Pulmonary artery endothelial cell (primary cell): ENCODE measurements at regions not wholly inside any gene's neighbourhood (a gene's known extent, or its start where the extent isn't known, plus 50 kb on each side); places are given as distances from the start of the nearest gene placed in this dataset.

ENCODE experiments used
- DNase-seq: peaks from one replicate; pipeline ENCODE4 v3.0.0-alpha.2; 2011; ENCODE audit warnings: low read depth, low spot score

DNA sequence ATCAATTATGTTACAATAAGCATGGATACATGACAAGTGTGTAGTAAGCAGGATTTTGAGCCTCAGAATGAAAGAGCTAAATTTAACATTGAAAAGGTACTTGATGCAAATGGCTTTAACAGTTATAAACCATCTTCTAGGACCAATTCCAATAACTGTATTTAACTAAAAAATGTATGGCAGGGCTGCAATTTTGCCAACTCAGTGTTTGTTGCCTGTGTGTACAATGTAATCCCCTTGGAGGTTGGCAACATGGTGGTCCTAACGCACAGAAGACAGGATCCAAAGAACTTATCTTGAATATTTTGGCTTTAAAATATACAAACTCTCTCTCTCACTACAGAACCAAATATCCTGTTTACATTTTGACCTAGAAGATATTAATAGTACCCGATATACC is 2314.1 kb downstream of the LRRC4C start:
- DNase-seq = no peak

DNA sequence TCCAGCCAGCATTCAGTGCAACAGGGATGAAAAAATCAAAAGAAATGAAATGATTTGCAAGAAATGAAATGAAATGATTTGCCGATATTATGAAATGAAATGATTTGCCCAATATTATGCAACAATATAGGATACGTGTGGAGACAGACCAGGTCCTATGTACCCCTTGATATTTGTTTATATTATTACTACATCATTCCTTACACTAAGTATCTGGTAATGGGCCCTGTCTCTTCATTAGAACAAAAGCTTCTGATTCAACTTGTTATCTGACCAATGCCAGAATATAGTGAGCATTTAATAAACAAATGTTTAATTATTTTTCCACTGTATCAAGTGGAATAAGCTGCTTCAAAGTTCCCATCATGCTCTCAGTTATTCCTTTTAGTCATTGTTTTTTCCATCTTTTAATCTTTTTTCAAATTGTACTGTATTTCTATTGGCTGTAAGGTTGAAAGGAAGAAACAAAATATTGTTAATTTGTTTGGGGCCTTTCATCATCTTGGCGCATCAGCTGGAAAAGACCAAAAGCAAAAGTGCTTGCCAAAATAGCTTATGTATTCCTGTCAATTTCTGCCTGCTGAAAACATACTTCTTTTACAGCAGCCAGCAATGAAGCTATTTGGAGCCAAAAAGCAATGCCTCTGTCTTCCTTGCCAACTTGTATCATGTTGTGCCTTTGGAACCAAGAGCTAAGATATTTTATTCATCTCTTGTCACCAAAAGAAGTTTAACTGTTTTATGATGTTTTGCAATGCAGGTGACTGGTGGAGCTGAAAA is 2314.9 kb downstream of the LRRC4C start:
- no peak for DNase-seq

DNA sequence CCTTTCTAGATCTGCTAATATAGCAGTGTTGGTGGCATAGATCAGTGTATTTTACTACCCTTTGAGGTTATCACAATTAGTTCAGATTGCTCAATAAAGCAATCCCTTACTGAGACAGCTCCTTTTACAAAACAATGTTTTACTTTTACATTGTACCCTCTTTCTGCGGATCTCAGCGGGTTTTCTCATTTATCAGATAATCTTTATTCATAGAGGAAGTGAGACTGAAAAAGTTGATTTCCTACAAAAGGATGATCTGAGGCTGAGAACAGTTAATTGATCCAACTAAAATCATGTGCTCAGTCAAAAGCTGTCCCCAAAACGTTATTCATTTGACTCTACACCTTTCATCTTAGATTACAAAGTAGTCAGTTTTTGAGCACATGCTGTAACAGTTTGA is 2319.9 kb downstream of the LRRC4C start:
- no peak for DNase-seq

DNA sequence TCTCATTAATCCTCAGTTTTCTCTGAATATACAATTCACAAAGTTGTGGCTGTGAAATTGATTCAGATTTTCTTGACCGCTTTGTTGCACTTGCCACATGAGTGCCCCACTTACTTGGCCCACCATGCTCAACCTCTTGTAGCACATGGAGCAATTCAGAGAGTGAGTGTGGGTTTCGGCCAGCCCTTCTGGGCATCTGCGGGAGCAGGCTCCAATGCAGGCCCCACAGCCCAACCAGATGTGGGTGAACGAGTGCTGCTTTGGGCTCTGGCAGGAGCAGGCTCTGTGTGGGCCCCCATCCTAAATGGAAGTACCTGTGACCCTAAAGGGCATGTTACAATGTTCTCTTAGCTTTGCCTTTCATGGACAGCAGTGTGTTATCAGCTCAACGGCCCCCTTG is 2338.6 kb downstream of the LRRC4C start:
- no peak for DNase-seq

DNA sequence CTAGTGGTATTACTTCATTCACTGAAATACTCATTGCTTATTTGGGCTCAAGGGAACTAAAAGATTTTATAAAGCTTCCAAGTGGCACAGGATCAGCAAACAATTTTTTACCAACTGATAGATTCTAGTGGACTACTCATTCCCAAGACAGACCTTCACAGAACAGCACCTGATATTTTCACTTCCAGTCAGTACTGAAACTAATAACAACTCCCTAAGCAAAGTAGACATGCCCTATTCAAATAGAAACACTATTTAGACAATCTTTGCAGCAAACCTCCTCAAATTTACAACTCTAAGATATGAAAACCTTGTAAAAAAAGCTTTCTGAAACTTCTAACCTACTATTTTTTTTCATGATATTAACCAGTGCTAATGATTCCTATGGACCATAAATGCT is 2345.8 kb downstream of the LRRC4C start:
- no peak for DNase-seq

DNA sequence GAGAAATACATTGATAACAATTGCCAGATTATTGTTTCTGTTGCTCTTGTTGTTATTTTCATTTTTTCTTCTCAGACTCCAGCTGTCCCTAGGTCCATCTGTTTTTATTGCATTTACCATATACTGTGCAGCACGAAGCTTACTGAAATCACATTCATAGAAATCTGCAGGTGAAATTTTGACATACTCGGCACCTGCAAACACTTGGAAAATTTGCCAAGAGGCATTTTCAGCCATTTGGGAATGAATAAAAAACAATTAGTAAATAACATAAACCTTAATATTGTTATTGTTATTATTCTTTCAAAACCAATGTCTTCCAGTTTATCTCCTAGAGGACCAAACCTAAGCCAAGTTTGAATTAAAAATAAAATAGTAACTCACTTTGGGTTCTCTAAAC is 2357.2 kb downstream of the LRRC4C start:
- DNase-seq = no peak

DNA sequence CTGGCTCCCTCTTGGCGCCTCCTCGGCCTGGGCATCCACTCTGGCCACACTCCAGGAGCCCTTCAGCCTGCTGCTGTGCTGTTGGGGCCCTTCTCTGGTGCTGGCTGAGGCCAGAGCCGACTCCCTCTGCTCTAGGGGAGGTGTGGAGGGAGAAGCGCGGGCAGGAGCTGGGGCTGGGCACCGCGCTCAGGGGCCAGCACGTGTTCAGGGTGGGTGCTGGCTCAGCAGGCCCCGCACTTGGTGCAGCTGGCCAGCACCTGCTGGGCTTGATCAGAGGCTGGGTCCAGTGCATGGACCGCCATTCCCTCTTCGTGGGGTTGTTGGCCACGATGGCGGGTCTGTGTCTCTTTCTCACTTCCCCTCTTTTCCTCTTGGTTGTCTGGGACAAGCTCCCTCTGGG is 2381.0 kb downstream of the LRRC4C start:
- DNase-seq = no peak

DNA sequence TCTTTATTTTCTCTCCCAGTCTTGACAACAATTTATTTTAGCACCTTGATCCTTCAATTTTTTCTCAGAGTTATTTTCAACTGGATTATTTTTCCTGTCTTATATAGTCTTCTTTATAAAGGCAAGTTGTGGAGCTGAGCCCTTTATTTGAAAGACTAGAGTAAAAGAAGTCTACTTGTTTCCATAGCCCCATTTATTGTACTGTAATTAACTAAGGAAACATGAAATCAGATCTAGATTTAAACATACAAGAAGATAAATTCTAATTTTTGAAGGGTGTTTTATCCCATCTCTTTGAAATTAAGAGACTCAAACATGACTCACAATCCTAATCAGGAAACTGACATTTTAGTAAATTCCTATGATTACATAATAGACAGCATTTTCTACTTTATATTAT is 2421.8 kb downstream of the LRRC4C start:
- DNase-seq = no peak

DNA sequence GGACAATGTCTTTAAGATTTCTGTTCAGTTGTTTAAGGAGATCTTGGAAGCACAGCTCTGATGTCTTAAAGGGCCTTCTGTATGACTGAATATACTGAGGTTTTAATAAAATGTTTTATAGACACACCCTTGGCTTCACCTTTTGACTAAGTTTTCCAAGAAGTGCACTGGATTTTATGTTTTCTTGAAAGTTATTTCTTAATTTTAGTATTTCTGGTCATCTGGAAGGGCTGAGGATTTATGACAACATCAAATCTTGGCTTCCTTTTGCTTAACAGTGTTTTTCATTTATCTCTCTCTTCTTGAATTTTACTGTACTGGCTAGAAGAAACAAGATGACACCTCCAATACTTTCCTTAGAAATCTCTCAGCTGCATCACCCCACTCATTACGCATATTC is 2423.4 kb downstream of the LRRC4C start:
- DNase-seq = no peak

DNA sequence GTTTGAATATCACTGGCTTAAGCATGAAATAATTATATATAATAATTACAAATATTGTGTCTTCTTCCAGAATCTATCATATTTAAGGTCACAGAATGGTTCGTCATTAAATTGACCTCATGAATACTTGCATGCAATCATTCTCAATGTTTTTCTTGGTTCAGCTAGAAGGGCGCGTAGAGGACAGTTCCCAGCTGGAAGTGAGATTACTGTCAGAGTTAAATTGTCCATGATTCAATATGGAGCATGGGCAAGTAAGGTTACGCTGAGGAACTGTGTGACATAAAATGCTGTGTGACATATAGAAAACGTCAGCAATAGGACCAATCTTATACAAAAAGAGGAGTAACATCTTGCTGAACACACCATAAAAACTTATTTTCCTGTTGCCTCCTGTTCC is 2423.5 kb upstream of the RAG2 start:
- no peak for DNase-seq

DNA sequence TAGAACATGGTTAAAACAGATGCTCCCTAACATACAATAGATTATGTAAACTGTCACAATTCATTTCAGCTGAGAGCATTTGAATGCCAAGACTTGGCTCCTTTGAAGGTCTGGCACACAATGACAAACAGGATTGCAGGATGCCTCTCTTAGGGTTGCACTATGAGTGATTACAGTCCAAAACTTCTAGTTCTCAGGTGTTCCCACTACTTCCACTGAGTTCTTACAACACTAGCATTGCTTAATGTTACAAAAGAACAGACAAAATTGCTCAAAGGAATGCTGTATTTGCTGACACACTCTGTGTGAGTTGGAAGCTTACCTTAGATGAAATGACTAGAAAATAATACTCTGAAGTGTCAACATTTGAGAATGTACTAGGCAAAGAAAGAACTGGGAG is 2413.8 kb upstream of the RAG2 start:
- no peak for DNase-seq

DNA sequence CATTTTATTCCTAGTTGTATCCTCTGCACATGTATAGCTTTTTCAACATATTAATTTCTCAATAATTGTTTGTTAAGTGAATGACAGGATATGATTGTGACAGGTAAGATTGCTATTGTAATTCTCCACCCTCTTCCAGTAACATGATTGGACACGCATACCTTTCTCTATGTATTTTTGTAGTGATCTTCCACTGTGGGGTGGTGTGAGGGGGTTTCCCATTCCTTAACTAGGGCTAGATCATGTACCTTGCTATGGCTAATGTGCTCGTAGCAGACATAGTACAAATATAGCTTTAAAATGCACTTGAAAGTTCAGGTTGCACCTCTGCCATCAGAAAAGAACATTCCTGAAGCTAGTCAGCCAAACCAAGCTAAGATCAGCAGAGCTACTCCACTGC is 2392.8 kb upstream of the RAG2 start:
- no peak for DNase-seq

DNA sequence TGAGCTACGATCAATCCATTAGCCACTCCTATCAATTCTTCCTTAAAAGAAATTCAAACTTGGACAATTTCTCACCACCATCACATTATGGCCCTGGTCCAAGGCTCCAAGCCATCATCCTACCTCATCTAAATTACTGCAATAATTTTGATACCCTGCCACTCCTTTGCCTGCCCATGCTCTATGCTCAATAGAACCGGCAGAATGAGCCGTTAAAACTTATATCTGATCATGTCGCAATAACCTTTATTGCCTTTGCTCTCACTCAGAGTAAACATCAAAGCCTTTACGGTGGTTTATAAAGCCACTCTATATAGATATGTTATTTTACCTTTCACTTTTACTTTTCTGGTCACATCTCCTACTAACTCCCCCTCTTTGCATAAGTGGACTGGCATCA is 2392.1 kb upstream of the RAG2 start:
- DNase-seq = no peak

DNA sequence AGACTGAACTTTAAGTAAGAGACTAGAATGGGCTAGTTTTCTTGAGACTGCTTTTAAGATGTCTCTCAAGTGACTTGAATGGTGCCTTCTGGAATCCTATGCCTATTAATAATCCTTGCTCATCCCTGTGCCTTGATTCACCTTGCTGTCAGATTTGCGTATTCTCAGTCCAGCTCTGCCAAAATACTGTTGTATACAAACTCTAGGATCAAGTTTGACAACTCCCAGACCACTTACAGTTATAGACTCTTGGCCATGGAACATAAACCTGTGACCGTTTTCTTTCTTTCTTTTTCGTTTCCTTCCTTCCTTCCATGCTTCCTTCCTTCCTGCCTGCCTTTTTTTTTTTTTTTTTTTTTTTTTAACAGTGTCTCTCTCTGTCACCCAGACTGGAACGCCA is 2390.9 kb upstream of the RAG2 start:
- no peak for DNase-seq

DNA sequence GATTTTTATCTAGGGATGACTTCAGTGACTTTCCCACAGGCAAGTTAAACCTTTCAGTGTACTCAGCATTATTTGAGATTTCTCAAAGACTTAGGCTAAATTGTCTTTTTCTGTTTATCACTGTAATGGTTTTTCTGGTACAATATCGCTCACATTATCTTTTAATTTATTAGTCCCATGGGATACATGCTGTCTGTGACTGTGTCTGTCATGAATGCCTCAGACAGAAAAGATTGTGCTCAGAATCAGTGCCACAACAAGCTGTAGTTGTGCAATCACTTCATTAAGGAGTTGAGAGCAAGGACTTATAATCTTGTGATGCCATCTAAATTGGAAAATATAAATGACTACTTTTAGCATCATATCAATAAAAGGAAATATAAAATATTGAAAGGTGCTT is 2374.2 kb upstream of the RAG2 start:
- no peak for DNase-seq

DNA sequence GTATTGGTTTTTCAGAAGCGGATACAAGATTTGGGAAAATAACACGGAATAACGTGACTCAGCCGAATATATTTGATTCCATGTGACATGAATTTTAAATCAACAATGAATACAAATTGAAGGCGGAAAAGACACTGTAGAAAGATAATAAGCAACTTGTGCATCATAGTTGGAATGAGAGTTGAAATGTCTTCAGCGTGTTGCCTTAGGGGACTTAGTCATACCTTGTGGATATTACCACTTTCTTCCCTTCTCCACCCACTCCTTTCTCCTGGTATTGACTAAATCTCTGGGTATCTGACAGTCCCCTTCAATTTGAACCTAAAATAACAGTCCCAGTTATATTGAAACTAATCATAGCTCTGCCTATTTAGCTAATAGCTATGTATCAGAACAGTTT is 2373.1 kb upstream of the RAG2 start:
- DNase-seq = no peak

DNA sequence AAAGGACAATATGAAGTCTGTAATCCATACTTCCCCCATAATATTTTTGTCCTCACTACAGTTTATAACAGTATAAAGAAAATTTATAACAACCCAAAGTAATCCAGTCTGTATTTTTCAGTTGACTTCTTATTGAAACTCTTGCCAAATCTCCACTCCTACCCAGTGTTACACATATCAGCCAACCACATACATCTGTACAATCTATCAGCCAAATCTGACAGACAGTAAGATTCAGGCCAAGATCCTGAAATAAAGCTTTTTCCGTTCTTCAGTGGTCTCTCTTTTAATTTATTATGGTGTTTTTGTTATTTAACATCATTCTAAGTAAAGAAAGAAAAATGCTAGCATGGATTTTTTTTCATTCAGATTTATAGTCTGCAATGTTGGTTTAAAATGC is 2370.9 kb upstream of the RAG2 start:
- DNase-seq = no peak

DNA sequence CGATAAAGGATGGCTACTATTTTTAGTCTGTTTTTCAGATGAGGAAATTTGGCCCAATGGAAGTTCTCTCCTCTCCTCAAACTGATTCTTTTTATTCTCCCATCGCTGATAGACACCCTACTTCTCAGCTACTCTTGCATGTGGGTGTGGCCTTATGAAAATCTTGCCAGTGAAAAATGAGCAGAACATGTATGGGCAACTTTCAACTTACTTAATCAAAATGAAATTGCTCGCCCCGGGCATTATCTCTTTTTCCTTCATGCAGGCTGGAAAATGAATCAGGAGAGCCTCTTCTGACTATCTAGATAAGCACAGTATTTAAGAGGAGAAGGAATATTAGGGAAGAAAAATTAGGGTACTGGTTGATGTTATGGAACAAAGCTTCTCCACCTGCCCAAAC is 2354.7 kb upstream of the RAG2 start:
- no peak for DNase-seq

DNA sequence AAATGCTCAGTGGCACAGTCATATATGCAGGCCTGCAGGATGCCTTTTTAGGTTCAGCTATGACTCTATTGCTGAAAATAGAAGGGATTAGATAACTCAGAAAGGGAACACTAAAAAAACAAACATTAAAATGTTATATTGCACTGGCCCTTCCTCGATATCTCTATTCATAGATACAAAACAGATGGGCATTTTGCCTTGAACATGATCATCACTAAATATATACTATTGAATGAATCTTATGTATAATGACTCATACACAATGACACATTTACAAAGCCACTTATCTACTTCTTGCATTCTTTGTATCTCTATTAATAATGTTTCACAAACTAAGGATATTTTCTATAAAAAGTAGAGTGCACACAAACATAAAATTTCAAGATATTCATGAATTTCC is 2352.8 kb upstream of the RAG2 start:
- DNase-seq = no peak

DNA sequence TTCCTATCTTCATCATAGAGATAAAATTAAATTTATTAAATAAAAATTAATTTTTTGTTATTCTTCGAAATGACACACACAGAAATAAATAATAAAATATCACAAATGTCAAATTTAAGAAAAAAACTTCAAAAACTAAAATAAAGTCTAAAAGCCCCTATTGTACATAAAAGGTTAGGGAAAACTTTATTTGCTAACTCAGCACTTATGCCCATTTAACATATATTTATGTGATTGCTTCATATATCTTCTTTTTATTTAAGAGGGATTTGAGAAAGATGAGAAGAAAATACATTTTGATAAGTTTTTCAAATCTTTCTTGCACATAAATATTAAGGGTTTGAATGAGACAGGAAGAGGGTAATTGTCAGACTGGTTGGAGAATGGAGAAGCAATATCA is 2350.4 kb upstream of the RAG2 start:
- DNase-seq = no peak

DNA sequence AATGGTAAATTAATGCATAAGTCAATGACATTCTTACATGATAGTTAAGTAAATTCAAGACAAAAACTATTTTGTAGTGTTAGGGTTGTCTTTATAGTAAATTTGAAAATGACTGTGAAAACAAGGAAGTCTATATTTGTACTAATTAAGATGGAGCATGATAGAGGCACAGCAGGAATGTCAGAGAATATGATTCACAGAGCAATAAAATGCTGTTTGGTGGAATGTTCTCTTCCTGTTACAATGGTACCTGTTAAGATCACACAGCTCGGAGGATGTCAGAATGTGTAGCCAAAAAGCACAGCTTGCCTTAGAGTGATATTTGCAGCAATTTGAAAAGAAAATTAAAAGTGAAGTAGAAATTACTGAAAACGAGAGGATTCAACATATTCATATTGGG is 2339.7 kb upstream of the RAG2 start:
- no peak for DNase-seq

DNA sequence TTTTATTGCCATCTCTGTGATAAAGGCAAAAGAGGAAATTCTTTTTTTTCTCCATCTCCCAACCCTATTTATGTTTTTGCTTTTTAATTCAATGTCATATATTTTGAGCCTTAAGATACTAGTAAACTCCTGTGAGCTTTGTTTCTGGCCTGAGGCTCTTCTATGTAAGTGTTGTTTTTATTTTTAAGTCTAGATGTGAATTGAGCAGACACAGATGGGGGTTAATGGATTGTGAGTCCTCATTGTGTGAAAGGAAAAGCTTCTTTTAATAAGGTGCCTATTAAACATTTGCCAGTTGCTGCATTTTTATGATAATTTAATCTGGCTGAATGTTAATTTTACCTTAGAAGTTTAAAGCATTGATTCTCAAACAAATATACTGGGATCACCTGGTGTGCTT is 2337.9 kb upstream of the RAG2 start:
- no peak for DNase-seq

DNA sequence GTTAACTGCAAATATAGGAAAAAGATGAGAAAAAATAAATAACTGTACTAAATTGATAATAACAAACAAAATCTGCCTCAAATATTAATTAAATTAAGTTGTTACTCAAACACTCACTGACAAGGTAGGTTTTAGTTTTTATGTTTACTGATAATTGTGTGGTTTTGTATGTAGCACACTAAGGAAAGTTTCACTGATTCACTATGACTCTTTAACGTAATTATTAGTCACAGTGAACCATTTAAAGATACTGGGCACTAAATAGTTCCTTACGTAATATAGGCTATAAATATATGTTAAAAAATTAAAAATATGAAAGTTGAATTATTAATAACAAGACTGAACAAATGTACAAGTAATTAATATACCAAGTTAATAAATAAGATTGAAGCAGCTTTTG is 2330.0 kb upstream of the RAG2 start:
- DNase-seq = no peak

DNA sequence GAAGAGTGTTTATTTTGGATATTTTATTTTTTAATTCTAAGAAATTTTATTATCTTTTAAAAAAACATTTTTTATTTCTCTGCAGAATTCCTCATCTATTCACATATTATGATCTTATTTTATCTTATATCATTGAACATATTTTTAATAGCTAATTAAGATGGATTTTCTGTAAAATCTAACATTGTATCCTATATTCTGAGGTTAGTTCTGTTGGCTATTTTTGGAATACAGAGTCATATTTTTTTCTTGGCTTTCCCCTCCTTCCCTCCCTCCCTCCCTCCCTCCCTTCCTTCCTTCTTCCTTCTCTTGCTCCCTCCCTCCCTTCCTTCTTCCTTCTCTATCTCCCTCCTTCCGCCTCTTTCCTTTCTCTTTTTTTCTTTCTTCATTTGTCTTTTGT is 2326.6 kb upstream of the RAG2 start:
- no peak for DNase-seq
